Uterus (tissue), 3 donors: ENCODE measurements at regions not wholly inside any gene's neighbourhood (a gene's known extent, or its start where the extent isn't known, plus 50 kb on each side); places are given as distances from the start of the nearest gene placed in this dataset.

Experiments
- DNase-seq, 2 donors: peaks; one replicate each; pipeline ENCODE4 v3.0.0-alpha.2; 2019 to 2020
- H3K27ac ChIP-seq, 2 donors: fragments of 200-600 bp; sonication (generic); 1 replicate in 1 of 2; 2 replicates in 1 of 2; pipeline ENCODE4 v1.5.1; 2016 to 2018
- H3K27me3 ChIP-seq, 2 donors: fragments of 200-600 bp; sonication (generic); one replicate each; pipeline ENCODE4 v1.5.1; 2018 to 2019; ENCODE audit warnings: control low read depth in 1 of 2
- H3K36me3 ChIP-seq, 2 donors: fragments of 200-600 bp; sonication (generic); one replicate each; pipeline ENCODE4 v1.5.1; 2019; ENCODE audit warnings: control low read depth in 1 of 2
- H3K4me1 ChIP-seq, 2 donors: fragments of 200-600 bp; sonication (generic); one replicate each; pipeline ENCODE4 v1.5.1; 2018 to 2019; ENCODE audit warnings: control low read depth in 1 of 2
- H3K4me3 ChIP-seq, 2 donors: fragments of 200-600 bp; sonication (generic); 1 replicate in 1 of 2; 2 replicates in 1 of 2; pipeline ENCODE4 v1.5.1; 2018 to 2019; ENCODE audit warnings: mild to moderate bottlenecking in 1 of 2
- H3K9me3 ChIP-seq, 2 donors: fragments of 200-600 bp; sonication (generic); one replicate each; pipeline ENCODE4 v1.5.1; 2019; ENCODE audit warnings: control low read depth in 1 of 2
- CTCF ChIP-seq, 4 experiments: fragments of 200-600 bp in 2 of 4; fragments of 450-650 bp in 2 of 4; sonication (generic) in 2 of 4; IDR thresholded peaks; one replicate each; pipeline ENCODE4 v1.5.1; 2016 to 2019; ENCODE audit warnings: antibody characterized with exemption in 4 of 4, mild to moderate bottlenecking in 2 of 4, moderate library complexity in 1 of 4
- POLR2A ChIP-seq, 2 donors: fragments of 450-650 bp; IDR thresholded peaks; one replicate each; pipeline ENCODE4 v1.6.1; 2016; ENCODE audit warnings: antibody characterized with exemption in 2 of 2, mild to moderate bottlenecking in 1 of 2, moderate library complexity in 1 of 2
- intact Hi-C: fragments of 100-400 bp; cut with DNase I; formaldehyde crosslinking; loops from one replicate; pipeline ENCODE4 v1.15.1; 2023; ENCODE audit warnings: low total_unique reads
- donor health status: DM: yes; HTN: yes; CAD: no.

- TF ChIP-seq POLR2A (IDR thresholded peaks at IDR 0.05) (no peak), CTCF (IDR thresholded peaks at IDR 0.05) (no peak)
- no peaks in the 10 kb centered on the region for H3K9me3 ChIP-seq
- H3K36me3 ChIP-seq = no peaks in the 10 kb centered on the region
- no peak overlapping the region for H3K4me3 ChIP-seq
- H3K4me1 ChIP-seq = no peaks in the 10 kb centered on the region
- intact Hi-C loops = no loop called here
- H3K27me3 ChIP-seq = no peaks in the 10 kb centered on the region
- DNase-seq = no peak
- H3K27ac ChIP-seq = no peak overlapping the region
Measured at GRCh38 chr5:167952278-167952995, 339.0 kb upstream of the WWC1 start.

DNA sequence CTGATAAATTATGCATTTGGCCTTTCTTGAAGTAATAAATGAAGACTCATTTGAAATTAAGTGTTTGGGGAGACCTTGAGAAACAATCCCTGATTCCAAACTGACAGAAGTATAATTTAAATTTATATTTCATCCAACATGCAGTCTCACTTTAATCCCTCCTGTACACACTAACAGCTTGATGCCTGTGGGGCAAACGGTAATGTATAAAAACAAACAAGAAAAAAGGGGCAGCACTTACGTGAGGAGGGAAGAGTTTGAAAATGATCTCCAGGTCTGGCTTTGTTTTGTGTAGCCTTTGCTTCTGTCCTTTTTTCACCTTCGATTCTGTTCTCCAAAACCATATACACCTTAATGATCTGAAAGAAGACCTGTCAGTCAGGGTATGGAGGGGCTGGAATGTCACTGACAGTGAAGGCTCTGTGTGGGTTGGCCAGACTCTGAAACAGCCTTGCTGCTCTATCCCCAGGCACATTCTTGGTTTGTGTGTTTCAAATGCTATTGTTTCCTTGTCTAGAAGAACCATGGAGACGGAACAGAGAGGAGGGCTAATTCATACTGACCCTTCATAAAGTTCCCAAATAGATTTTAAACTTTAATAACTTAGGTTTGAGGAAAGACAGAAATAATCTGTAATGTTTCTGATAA is 338.2 kb upstream of the WWC1 start:
- H3K27me3 ChIP-seq = no peaks in the 10 kb centered on the region
- H3K9me3 ChIP-seq = no peaks in the 10 kb centered on the region
- DNase-seq = no peak
- no peaks in the 10 kb centered on the region for H3K36me3 ChIP-seq
- no peak for TF ChIP-seq CTCF (IDR thresholded peaks at IDR 0.05)
- no peak for TF ChIP-seq POLR2A (IDR thresholded peaks at IDR 0.05)
- no peak overlapping the region for H3K27ac ChIP-seq
- H3K4me3 ChIP-seq = no peak overlapping the region
- intact Hi-C loops = no loop called here
- no peaks in the 10 kb centered on the region for H3K4me1 ChIP-seq

- DNase-seq = no peak
- H3K4me1 ChIP-seq = no peaks in the 10 kb centered on the region
- intact Hi-C loops = no loop called here
- no peak overlapping the region for H3K27ac ChIP-seq
- H3K36me3 ChIP-seq = no peaks in the 10 kb centered on the region
- no peak overlapping the region for H3K4me3 ChIP-seq
- no peaks in the 10 kb centered on the region for H3K27me3 ChIP-seq
- no peaks in the 10 kb centered on the region for H3K9me3 ChIP-seq
- no peak for TF ChIP-seq POLR2A (IDR thresholded peaks at IDR 0.05)
- TF ChIP-seq CTCF (IDR thresholded peaks at IDR 0.05) = no peak
Measured at GRCh38 chr5:167961731-167962130, 329.7 kb upstream of the WWC1 start.

DNA sequence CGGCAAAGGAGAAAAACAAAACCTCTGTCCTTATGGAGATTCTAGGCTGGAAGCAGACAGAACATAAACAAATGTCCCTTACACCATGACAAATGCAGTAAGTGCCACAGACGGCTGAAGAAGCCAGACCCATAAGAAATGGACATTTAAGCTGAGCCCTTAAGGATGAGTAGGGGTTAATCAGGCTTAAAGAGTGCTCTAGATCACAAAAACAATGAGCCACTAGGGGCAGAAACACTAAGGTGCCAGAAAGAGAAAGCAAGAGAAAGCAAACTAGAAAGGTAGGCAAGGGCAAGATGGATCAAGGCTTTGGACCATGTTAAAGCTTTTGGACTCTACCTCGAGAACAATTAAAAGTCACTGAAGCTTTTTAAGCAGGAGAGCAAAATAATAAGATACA is 326.9 kb upstream of the WWC1 start:
- no peaks in the 10 kb centered on the region for H3K27me3 ChIP-seq
- DNase-seq = no peak
- no peaks in the 10 kb centered on the region for H3K36me3 ChIP-seq
- H3K4me1 ChIP-seq = no peaks in the 10 kb centered on the region
- intact Hi-C loops = no loop called here
- no peak for TF ChIP-seq CTCF (IDR thresholded peaks at IDR 0.05)
- no peak for TF ChIP-seq POLR2A (IDR thresholded peaks at IDR 0.05)
- H3K9me3 ChIP-seq = no peaks in the 10 kb centered on the region
- no peak overlapping the region for H3K4me3 ChIP-seq
- H3K27ac ChIP-seq = no peak overlapping the region

DNA sequence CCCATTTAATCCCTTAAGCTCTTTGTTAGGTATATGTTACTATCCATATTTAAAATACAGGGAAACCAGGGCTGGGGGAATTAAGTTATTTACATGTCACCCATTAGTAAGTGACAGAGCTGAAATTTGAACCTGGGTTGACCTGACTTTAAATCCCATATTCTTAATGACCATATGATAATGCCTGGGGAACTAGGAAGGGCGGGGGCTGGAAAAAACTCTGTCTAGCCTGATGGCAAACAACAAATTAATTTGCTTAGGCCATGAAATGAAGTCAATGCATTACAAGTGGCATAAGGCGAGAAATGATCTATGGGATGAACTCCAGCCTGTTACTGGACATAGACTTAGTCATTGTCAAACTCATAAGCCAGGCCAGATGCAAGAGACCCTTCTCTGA is 325.7 kb upstream of the WWC1 start:
- no peaks in the 10 kb centered on the region for H3K9me3 ChIP-seq
- no peak for TF ChIP-seq CTCF (IDR thresholded peaks at IDR 0.05)
- TF ChIP-seq POLR2A (IDR thresholded peaks at IDR 0.05) = no peak
- H3K4me1 ChIP-seq = no peaks in the 10 kb centered on the region
- H3K27me3 ChIP-seq = no peaks in the 10 kb centered on the region
- H3K36me3 ChIP-seq = no peaks in the 10 kb centered on the region
- intact Hi-C loops = no loop called here
- no peak overlapping the region for H3K4me3 ChIP-seq
- no peak for DNase-seq
- no peak overlapping the region for H3K27ac ChIP-seq
